Natural killer cell treated with Interleukin-12 subunit alpha and Interleukin-12 subunit beta and Interleukin-15 and Interleukin-18, amount 100 ng/mL, for 72 hours (primary cell): ENCODE measurements at regions not wholly inside any gene's neighbourhood (a gene's known extent, or its start where the extent isn't known, plus 50 kb on each side); places are given as distances from the start of the nearest gene placed in this dataset.
"Not testable (repeated sequence)": the region's sequence is repeated elsewhere in the genome, so short reads cannot be mapped to it uniquely, and the experiment has no call there.

Experiments used
- ATAC-seq, 2 donors: fragments of 150-1000 bp; cut with Tn5 transposase in 1 of 2; sonication (Bioruptor Pico), chemical (Tn5 transposase) in 1 of 2; 2 replicates each; pipeline ENCODE4 v1.10.0; 2021
- DNase-seq: peaks from one replicate; pipeline ENCODE4 v3.0.0; 2022; ENCODE audit warnings: low spot score
- H3K27ac Mint-ChIP-seq, 2 donors: 1 replicate in 1 of 2; 2 replicates in 1 of 2; pipeline ENCODE4 v1.8.0; 2022; ENCODE audit warnings: mixed read lengths in 2 of 2, mild to moderate bottlenecking in 1 of 2, moderate library complexity in 1 of 2
- H3K27me3 Mint-ChIP-seq, 2 donors: 1 replicate in 1 of 2; 2 replicates in 1 of 2; pipeline ENCODE4 v1.8.0; 2022; ENCODE audit warnings: mixed read lengths in 2 of 2
- H3K36me3 Mint-ChIP-seq: one replicate; pipeline ENCODE4 v1.8.0; 2022; ENCODE audit warnings: mixed read lengths
- H3K4me1 Mint-ChIP-seq, 2 donors: 1 replicate in 1 of 2; 2 replicates in 1 of 2; pipeline ENCODE4 v1.8.0; 2022; ENCODE audit warnings: low read depth in 2 of 2, mixed read lengths in 2 of 2, mild to moderate bottlenecking in 1 of 2
- H3K4me3 Mint-ChIP-seq: one replicate; pipeline ENCODE4 v1.8.0; 2022; ENCODE audit warnings: mixed read lengths
- H3K9me3 Mint-ChIP-seq: 2 replicates; pipeline ENCODE4 v1.8.0; 2022; ENCODE audit warnings: mixed read lengths

DNA sequence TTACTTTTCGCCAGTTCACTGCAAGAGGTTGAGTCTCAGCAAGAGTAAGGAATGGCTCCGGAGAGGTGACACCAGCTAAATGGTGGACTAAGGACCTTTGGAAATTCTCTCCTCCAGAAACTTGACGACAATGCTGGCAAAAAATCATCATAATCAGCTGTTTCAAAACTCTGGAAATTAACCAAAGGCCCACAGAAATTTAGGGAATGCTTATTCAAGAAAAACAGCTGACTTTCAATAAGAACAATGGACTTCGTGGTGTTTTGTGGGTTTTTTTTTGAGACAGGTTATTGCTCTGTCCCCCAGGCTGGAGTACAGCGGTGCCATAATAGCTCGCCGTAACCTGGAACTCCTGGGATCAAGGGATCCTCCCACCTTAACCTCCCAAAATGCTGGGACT is 68.4 kb upstream of the SEPTIN5 start:
- Mint-ChIP-seq H3K4me3 (no peak overlapping the region), H3K27me3 (peaks cover 27 to 38% of the 10 kb centered on the region in 2 donors), H3K27ac (no peak overlapping the region), H3K4me1 (no peaks in the 10 kb centered on the region), H3K36me3 (peaks cover 27% of the 10 kb centered on the region), H3K9me3 (peaks cover 13% of the 10 kb centered on the region)
- DNase-seq (no peak), ATAC-seq (no peak)

DNA sequence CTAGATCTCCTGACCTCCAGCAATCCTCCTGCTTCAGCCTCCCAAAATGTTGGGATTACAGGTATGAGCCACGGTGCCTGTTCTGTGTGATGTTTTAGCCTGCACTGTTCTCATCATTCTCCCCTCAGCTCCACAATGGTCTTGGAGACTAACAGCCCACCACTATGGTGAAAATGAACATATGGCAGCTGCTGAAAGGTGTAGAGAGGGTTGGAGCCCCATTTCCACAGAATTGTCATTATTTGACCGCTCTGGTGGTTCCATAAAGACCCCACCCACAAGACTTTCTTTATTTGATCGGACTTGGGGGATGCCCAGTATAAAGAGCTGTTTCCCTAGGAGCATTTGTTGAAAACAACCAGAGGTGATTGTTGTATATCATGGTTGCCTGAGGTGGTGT is 67.9 kb upstream of the SEPTIN5 start:
- Mint-ChIP-seq H3K9me3 (peaks cover 13% of the 10 kb centered on the region), H3K27ac (no peak overlapping the region), H3K4me1 (no peaks in the 10 kb centered on the region), H3K4me3 (no peak overlapping the region), H3K36me3 (peaks cover 27% of the 10 kb centered on the region), H3K27me3 (peaks cover 27 to 42% of the 10 kb centered on the region in 2 donors)
- ATAC-seq, result no peak
- no peak for DNase-seq

DNA sequence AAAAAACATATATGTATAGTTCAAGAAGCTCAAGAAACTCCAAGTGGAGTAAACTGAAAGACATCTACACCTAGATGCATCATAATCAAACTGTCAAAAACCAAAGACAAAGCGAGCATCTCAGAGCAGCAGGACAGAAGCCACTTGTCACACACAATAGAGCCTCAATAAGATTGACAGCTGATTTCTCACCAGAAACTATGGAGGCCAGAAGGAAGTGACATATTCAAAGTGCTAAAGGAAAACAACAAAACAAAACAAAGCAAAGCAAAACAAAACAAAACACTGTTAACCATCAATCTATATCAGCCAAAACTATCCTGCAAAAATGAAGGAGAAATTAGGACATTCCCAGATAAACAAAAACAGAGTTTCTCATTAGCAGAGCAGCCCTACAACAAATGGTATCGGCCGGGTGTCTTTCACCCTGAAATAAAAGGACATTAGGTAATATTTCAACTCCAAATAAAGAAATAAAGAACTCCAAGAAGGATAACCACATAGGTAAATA is 65.8 kb upstream of the SEPTIN5 start:
- Mint-ChIP-seq H3K36me3 (peaks cover 27% of the 10 kb centered on the region), H3K27me3 (peaks cover 29 to 52% of the 10 kb centered on the region in 2 donors), H3K4me3 (no peak overlapping the region), H3K4me1 (no peaks in the 10 kb centered on the region), H3K27ac (no peak overlapping the region), H3K9me3 (peaks cover 13% of the 10 kb centered on the region)
- ATAC-seq (no peak), DNase-seq (no peak)

DNA sequence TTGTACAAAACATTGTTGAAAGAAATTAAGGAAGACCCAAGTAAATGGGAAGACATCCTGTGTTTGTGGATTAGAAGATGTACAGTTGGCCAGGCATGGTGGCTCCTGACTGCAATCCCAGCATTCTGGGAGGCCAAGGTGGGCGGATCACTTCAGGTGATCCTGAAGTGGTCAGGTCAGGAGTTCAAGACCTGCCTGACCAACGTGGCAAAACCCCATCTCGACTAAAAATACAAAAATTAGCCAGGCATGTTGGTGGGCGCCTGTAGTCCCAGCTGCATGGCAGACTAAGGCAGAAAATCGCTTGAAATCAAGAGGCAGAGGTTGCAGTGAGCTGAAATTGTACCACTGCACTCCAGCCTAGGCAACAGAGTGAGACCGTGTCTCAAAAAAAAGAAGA is 62.0 kb upstream of the SEPTIN5 start:
- DNase-seq (no peak), ATAC-seq (no peak)
- Mint-ChIP-seq H3K4me1 (no peaks in the 10 kb centered on the region), H3K9me3 (peaks cover 13% of the 10 kb centered on the region), H3K36me3 (peaks cover 19% of the 10 kb centered on the region), H3K27me3 (peaks cover 12 to 42% of the 10 kb centered on the region in 2 donors), H3K4me3 (no peak overlapping the region), H3K27ac (no peak overlapping the region)

DNA sequence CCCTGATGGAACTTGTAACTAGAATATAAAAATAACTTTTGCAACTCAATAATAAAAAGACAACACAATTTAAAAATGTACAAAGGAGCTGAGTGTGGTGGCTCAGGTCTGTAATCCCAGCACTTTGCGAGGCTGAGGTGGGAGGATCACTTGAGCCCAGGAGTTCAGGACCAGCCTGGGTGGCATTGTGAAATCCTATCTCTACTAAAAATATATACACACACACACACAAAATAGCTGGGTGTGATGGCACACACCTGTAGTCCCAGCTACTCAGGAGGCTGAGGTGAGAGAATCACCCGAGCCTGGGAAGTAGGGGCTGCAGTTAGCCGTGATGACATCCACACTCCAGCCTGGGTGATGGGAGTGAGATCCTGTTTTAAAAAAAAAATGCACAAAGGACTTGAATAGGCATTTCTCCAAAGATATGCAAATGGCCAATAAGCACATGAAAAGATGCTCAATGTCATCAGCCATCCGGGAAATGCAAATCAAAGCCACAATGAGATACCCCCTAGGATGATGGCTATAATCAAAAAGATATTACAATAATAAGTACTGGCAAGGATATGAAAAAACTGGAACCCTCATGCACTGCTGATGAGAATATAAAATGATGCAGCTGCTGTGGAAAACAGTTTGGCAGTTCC is 59.8 kb upstream of the SEPTIN5 start:
- no peak for ATAC-seq
- H3K9me3 Mint-ChIP-seq, result peaks cover 5% of the 10 kb centered on the region
- H3K27ac Mint-ChIP-seq, result no peak overlapping the region
- no peak for DNase-seq
- H3K4me3 Mint-ChIP-seq, result no peak overlapping the region
- peaks cover 7% of the 10 kb centered on the region for H3K36me3 Mint-ChIP-seq
- peaks cover 4 to 29% of the 10 kb centered on the region in 2 donors for H3K27me3 Mint-ChIP-seq
- H3K4me1 Mint-ChIP-seq, result no peaks in the 10 kb centered on the region

DNA sequence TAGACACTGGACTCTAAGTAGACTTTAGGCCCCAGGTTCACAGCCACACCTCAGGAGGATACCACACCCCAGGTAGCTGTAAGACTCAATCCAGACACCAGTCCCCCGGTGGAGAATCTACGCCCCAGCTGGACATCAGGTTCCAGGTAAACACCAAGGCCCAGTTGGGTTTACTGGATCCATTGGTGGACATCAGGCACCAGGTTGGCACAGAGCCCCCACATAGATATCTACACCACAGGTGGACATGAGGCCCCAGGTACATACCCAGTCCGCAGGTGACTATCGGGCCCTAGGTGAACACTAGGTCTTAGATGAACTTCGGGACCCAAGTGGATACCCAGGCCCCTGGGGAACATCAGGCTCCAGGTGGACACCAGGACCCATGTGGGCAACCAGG is 58.9 kb upstream of the SEPTIN5 start:
- H3K4me1 Mint-ChIP-seq, result no peaks in the 10 kb centered on the region
- DNase-seq (no peak), ATAC-seq (peak in 1 of 2 donors; percentile 28)
- H3K36me3 Mint-ChIP-seq, result no peaks in the 10 kb centered on the region
- H3K27ac Mint-ChIP-seq, result no peak overlapping the region
- peaks cover 3 to 20% of the 10 kb centered on the region in 2 donors for H3K27me3 Mint-ChIP-seq
- H3K4me3 Mint-ChIP-seq, result no peak overlapping the region
- no peaks in the 10 kb centered on the region for H3K9me3 Mint-ChIP-seq

DNA sequence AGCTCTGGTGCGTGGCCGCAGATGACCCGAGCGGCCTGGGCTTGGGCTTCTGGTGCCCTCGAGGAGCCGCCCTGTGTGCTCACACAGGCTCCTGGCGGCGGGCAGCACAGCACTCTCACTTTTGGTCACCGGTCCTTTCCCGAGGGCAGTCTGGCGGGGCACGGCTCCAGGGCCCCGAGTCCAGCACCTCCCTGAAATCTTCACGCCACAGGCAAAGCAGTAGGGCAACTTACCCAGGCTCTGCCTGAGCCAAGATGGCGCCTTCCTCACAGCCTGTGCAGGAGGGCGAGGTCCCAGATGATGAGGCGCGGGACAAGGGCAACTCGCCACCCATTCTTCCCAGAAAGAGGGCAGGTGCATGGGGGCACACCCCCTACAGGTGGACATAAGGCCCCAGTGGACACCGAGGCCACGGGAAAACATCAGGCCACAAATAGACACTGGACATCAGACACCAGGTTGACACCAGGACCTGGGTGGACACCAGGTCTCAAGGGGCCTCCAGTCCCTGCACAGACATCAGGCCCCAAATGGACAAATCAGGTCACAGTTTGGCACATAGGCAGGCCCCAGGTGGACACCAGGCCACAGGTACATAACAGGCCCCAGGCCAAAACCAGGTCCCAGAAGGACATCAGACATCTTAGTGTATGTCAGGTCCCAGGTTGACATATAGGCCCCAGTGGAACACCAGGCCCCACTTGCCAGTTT is 57.6 kb upstream of the SEPTIN5 start:
- H3K4me3 Mint-ChIP-seq, result no peak overlapping the region
- H3K4me1 Mint-ChIP-seq, result no peaks in the 10 kb centered on the region
- no peaks in the 10 kb centered on the region for H3K36me3 Mint-ChIP-seq
- H3K9me3 Mint-ChIP-seq, result no peaks in the 10 kb centered on the region
- no peak overlapping the region for H3K27ac Mint-ChIP-seq
- no peak for ATAC-seq
- no peak for DNase-seq
- peaks cover 3 to 8% of the 10 kb centered on the region in 2 donors for H3K27me3 Mint-ChIP-seq

DNA sequence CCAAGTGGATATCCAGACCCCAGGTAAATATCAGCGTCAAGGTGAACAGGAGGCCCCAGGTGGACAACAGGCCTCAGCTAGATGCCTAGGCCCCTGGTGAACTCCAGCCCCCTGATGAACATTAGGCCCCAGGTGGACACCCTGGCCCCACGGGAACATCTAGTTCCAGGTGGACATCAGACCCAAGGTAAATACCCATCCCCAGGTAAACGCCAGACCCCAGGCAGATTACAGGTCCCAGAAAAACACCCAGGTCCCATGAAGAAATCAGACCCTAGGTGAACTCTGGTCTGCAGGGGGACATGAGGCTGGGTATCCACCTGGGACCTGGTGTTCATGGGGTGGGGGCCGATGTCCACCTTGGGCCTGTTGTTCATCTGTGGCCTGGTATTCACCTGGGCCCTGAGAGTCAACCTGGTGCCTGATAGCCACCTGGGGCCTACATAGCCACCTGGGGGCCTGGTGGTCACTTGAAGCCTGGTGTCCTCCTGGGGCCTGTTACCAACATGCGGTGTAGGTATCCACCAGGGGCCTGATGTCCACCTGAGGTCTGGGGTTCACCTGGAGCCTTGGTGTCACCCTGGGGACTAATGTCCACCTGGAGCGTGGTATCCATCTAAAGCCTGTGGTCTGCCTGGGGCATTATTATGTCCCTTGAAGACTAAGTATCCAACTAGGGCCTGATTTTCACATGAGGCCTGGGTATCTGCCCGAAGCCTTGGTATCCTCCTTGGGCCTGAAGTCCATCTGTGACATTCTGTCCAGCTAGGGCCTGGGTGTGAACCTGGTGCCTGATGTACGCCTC is 56.8 kb upstream of the SEPTIN5 start:
- Mint-ChIP-seq H3K36me3 (no peaks in the 10 kb centered on the region), H3K9me3 (no peaks in the 10 kb centered on the region), H3K27me3 (peaks cover 3 to 4% of the 10 kb centered on the region in 2 donors), H3K4me1 (no peaks in the 10 kb centered on the region), H3K4me3 (no peak overlapping the region), H3K27ac (no peak overlapping the region)
- no peak for ATAC-seq
- no peak for DNase-seq

DNA sequence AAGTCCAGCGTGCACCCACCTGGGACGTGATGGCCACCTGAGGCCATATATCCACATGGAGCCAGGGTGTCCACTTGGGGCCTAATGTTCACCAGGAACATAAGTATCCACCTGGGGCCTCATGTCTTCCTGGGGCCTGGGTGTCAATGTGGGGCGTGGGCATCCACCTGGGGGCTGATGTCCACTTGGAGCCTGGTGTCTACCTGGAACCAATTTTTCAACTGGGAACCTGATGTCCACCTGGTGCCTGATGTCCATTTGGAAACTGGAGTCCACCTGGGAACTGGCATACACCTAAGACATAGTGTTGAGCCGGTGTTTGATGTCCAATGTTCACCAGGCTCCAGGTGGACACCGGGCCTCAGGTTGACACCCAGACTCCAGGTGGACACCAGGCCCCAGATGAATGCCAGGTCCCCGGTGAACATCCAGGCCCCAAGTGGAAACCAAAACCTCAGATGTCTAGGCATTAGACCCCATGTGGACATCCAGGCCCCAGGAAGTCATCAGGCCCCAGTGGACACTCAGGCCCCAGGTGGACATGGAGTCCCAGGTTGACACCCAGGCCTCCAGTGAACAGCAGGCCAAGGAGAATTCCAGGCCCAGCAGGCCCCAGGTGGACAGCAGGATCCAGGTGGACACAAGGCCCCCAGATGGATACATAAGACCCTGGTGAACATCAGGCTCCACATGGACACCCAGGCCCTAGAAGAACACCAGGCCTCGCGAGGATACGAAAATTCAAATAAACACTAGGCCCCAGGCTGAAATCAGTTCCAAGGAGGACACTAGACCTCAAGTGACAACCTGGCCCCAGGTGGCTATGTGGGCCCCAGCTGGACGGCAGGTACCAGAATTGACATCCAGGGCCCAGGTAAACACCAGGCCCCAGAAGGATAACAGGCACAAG is 56.0 kb upstream of the SEPTIN5 start:
- no peaks in the 10 kb centered on the region for H3K4me1 Mint-ChIP-seq
- no peak overlapping the region for H3K4me3 Mint-ChIP-seq
- H3K9me3 Mint-ChIP-seq, result no peaks in the 10 kb centered on the region
- no peaks in the 10 kb centered on the region for H3K27me3 Mint-ChIP-seq
- no peaks in the 10 kb centered on the region for H3K36me3 Mint-ChIP-seq
- DNase-seq, result no peak
- H3K27ac Mint-ChIP-seq, result no peak overlapping the region
- no peak for ATAC-seq

DNA sequence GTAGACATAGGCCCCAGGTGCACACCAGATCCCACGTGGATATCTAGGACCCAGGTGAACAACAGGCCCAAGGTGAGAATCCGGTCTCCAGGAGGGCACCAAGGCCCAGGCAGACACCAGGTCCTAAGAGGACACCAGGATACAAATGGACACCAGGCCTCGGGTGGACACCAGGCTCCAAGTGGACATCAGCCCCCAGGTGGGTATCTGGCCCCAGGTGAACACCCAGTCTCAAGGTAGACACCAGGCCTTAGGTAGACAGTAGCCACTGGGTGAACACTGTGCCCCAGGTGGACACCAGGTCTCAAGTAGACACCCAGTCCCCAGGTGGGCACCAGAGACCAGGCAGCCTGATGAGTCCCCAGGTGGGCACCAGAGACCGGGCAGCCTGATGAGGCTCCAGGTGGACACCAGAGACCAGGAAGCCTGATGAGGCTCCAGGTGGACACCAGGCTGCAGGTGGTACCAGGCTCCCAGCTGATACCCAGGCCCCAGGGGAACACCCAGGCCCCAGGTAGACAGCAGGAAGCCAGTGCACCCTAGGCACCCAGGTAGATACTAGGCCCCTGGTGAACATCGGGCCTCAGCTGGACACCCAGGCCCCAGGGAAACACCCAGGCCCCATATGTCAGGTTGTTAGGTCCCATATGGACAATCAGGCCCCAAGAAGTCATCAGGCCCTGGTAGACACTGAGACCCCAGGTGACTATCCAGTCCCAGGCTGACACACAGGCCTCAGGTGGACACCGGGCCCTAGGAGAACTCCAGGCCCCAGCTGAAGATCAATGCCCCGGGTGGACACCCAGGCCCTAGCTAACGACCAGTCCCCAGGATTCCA is 55.1 kb upstream of the SEPTIN5 start:
- no peak for ATAC-seq
- no peaks in the 10 kb centered on the region for H3K9me3 Mint-ChIP-seq
- H3K27ac Mint-ChIP-seq, result no peak overlapping the region
- no peak overlapping the region for H3K4me3 Mint-ChIP-seq
- H3K4me1 Mint-ChIP-seq, result no peaks in the 10 kb centered on the region
- no peaks in the 10 kb centered on the region for H3K36me3 Mint-ChIP-seq
- no peak for DNase-seq
- H3K27me3 Mint-ChIP-seq, result no peaks in the 10 kb centered on the region

DNA sequence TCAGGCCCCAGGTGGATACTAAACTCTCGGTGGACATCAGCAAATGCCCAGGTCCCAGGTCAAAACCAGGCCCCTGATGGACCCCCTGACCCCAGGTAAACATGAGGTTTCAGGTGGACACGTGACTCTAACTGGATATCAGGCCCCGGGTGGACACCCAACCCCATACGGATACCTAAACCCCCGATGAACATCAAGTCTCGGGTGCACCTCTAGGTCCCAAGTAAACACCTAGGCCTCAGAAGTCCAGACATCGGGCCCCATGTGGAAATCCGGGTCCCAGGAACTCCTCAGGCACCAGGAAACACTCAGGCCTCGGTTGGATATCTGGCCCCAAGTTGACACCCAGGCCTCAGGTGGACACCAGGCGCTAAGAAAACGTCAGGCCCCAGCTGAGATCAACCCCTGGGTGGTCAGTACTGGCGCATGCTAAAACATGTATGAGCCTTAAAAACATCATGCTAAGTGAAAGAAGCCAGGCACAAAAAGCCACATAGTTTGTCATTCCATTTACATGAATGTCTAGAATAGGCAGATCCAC is 54.4 kb upstream of the SEPTIN5 start:
- H3K4me3 Mint-ChIP-seq, result no peak overlapping the region
- no peaks in the 10 kb centered on the region for H3K36me3 Mint-ChIP-seq
- H3K27ac Mint-ChIP-seq, result no peak overlapping the region
- no peaks in the 10 kb centered on the region for H3K4me1 Mint-ChIP-seq
- ATAC-seq (no peak), DNase-seq (no peak)
- no peaks in the 10 kb centered on the region for H3K27me3 Mint-ChIP-seq
- no peaks in the 10 kb centered on the region for H3K9me3 Mint-ChIP-seq

DNA sequence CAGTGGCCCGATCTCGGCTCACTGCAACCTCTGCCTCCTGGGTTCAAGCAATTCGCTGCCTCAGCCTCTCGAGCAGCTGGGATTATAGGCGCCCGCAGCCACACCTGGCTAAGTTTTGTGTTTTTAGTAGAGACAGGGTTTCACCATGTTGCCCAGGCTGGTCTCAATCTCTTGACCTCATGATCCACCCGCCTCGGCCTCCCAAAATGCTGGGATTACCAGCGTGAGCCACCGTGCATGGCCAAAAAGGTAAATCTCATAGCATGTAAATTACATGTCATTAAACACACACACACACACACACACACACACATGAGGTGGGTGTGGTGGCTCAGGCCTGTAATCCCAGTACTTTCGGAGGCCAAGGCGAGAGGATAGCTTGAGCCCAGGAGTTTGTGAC is 53.7 kb upstream of the SEPTIN5 start:
- not testable (repeated sequence) for DNase-seq, H3K27ac Mint-ChIP-seq, ATAC-seq, H3K9me3 Mint-ChIP-seq, H3K4me3 Mint-ChIP-seq, H3K27me3 Mint-ChIP-seq, H3K36me3 Mint-ChIP-seq, H3K4me1 Mint-ChIP-seq
